ENCODE measurements at regions not wholly inside any gene's neighbourhood (a gene's known extent, or its start where the extent isn't known, plus 50 kb on each side); places are given as distances from the start of the nearest gene placed in this dataset.

DNA sequence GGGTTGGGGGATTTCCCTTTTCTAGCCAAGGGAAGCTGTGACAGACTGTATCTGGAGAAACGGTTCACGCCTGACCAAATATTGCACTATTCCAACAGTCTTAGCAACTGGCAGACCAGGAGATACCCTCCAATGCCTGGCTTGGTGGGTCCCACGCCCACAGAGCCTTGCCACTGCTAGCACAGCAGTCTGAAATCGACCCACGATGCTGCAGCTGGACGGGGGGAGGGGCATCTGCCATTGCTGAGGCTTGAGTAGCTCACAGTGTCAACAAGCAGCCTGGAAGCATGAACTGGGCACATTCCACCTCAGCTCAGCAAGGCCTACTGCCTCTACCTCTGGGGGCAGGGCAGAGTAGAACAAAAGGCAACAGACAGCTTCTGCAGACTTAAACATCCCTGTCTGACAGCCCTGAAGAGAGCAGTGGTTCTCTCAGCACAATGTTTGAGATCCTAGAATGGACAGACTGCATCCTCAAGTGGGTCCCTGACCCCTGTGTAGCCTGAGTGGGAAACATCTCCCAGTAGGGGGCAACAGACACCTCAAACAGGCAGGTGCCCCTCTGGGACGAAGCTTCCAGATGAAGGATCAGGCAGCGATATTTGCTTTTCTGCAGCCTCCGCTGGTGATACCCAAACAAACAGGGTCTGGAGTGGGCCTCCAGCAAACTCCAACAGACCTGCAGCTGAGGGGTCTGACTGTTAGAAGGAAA lies 89.9 kb upstream of the ECI2 start:
- TF ChIP-seq, protein P1, sequence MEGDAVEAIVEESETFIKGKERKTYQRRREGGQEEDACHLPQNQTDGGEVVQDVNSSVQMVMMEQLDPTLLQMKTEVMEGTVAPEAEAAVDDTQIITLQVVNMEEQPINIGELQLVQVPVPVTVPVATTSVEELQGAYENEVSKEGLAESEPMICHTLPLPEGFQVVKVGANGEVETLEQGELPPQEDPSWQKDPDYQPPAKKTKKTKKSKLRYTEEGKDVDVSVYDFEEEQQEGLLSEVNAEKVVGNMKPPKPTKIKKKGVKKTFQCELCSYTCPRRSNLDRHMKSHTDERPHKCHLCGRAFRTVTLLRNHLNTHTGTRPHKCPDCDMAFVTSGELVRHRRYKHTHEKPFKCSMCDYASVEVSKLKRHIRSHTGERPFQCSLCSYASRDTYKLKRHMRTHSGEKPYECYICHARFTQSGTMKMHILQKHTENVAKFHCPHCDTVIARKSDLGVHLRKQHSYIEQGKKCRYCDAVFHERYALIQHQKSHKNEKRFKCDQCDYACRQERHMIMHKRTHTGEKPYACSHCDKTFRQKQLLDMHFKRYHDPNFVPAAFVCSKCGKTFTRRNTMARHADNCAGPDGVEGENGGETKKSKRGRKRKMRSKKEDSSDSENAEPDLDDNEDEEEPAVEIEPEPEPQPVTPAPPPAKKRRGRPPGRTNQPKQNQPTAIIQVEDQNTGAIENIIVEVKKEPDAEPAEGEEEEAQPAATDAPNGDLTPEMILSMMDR (IDR thresholded peaks at IDR 0.05), result no peak
- TF ChIP-seq POLR2A (IDR thresholded peaks at IDR 0.05) (no peak), POLR2AphosphoS5 (IDR thresholded peaks at IDR 0.05) (no peak)

All from breast epithelium (tissue), 3 donors.